ENCODE measurements at regions not wholly inside any gene's neighbourhood (a gene's known extent, or its start where the extent isn't known, plus 50 kb on each side); places are given as distances from the start of the nearest gene placed in this dataset.

GRCh38 chr22:48431014-48431413, 1396.7 kb downstream of the BRD1 start:
- TF ChIP-seq CTCF (IDR thresholded peaks at IDR 0.05; ENCODE audit: low read depth, low read length), result no peak
- no peak for DNase-seq (ENCODE audit: extremely low read depth, low read depth)

DNA sequence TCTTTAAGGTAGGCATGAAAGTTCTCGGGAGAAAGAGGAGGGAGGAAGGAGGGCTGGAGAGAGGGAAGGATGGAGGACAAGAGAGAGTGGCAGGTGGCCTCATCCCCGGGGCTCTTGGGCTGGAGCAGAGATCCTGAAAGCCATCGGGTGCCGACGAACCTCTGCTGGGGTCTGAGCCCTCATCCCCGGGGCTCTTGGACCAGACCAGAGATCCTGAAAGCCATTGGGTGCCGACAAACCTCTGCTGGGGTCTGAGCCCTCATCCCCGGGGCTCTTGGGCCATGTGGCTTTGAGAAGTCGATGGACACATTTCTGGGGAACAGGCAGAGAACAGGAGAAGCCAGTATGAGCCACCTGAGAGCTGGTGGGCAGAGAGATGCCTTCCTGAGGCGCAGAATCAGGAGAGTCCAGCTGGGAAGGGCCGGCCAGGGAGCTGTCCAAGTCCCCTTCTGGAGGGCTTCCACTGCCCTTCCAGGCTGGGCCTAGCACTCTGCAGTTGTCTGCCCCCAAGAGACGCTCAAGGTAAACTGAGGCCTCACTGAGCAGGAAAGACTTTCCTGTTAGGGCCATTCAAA, 1398.1 kb downstream of the BRD1 start:
- no peak for DNase-seq (ENCODE audit: extremely low read depth, low read depth)
- TF ChIP-seq CTCF (IDR thresholded peaks at IDR 0.05; ENCODE audit: low read depth, low read length), result no peak

DNA sequence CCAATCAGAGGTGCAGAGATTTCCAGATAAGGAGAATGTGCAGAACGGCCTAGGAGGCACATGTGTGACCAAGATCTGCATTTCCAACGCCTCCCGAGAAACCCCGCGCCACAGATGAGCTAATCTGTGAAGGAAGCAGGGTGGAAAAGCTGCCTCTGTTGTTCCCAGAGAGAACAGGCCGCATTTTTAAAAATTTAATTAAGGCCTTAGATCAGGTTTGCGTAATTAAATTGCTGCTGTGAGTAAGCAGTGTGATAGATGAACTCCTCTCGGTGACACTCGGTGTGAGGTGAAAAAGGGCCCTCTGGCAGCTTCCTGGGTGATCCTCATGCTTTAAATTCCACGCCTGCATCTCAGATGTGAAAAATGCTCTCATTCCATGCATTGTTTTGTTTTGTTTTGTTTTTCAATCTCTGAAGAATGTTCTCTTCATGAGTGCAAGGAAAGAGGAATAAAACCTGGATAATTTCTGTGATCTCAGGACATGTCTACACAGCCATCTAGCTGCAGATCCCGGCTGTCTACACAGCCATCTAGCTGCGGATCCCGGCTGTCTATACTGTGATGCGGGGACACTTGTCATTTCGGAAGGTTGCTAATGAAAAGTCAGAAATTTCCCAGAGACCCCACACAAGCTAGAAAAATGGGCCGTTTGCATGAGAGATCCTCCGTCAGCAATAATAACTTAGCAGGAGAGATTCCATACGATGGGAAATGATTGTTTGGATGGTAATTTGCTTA, 1398.9 kb downstream of the BRD1 start:
- DNase-seq (ENCODE audit: extremely low read depth, low read depth), result no peak
- no peak for TF ChIP-seq CTCF (IDR thresholded peaks at IDR 0.05; ENCODE audit: low read depth, low read length)

- DNase-seq (ENCODE audit: extremely low read depth, low read depth), result no peak
- TF ChIP-seq CTCF (IDR thresholded peaks at IDR 0.05; ENCODE audit: low read depth, low read length), result no peak
Observed at GRCh38 chr22:48427731-48428211, 1399.9 kb downstream of the BRD1 start.

GRCh38 chr22:48426466-48427380, 1401.0 kb downstream of the BRD1 start:
- no peak for TF ChIP-seq CTCF (IDR thresholded peaks at IDR 0.05; ENCODE audit: low read depth, low read length)

DNA sequence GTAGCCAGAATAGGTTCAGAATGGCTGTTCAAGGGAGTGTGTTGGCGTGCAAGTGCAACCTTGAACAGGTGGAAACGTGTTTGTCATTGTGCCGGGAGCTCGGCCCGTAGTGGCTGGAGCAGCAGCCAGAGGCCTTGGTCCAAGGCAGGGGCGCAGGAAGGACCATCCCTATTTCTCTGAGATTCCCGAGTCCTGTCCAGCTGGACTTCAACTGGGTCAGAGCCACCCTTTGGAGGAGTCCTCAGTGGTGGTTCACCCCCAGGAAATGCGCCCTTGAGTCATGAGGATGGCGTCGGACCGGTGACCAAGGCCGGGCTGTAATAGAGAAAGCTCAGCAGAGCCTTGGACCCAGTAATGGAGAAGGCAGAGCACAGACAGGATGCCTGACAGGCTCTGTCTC, 1402.0 kb downstream of the BRD1 start:
- TF ChIP-seq CTCF (IDR thresholded peaks at IDR 0.05; ENCODE audit: low read depth, low read length), result no peak
- DNase-seq (ENCODE audit: extremely low read depth, low read depth), result no peak

More at GRCh38 chr22:48426466-48427380, 1401.0 kb downstream of the BRD1 start:
- DNase-seq (ENCODE audit: extremely low read depth, low read depth), result no peak
